ENCODE measurements at regions not wholly inside any gene's neighbourhood (a gene's known extent, or its start where the extent isn't known, plus 50 kb on each side); places are given as distances from the start of the nearest gene placed in this dataset.

GRCh38 chr7:88437132-88437531 is 130.4 kb upstream of the STEAP4 start:
- Mint-ChIP-seq H3K27me3 (ENCODE audit: insufficient read depth) (no peaks in the 10 kb centered on the region), H3K27ac (no peak overlapping the region), H3K36me3 (ENCODE audit: low read depth) (no peaks in the 10 kb centered on the region), H3K4me1 (ENCODE audit: low read depth) (no peaks in the 10 kb centered on the region), H3K4me3 (no peak overlapping the region), H3K9me3 (no peaks in the 10 kb centered on the region)
- intact Hi-C loops (cut with micrococcal nuclease) = no loop called here
- DNase-seq (ENCODE audit: low spot score) = no peak

DNA sequence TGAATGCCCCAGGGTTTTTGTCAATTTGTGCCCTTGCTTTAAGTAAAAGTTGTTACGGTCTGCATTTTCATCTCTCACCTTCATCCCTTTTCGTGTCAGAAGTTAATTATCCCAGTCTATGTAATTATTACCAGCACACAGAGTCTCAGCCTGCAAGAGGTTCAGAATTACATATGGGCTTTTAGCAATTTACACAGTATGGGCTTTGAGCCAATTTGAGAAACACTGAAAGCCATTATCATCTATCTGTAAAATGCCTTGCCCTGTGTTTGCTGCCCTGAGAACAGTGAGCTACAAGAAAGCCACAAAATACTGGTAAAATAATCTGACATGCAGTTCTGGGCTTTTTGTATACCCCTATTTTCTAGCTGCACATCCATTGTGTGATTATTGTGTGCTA is 125.6 kb upstream of the STEAP4 start:
- Mint-ChIP-seq H3K4me1 (ENCODE audit: low read depth) (no peaks in the 10 kb centered on the region), H3K27ac (no peak overlapping the region), H3K36me3 (ENCODE audit: low read depth) (no peaks in the 10 kb centered on the region), H3K27me3 (ENCODE audit: insufficient read depth) (no peaks in the 10 kb centered on the region), H3K4me3 (no peak overlapping the region), H3K9me3 (no peaks in the 10 kb centered on the region)
- intact Hi-C loops (cut with micrococcal nuclease) = no loop called here
- no peak for DNase-seq (ENCODE audit: low spot score)

- H3K4me1 Mint-ChIP-seq (ENCODE audit: low read depth) = no peaks in the 10 kb centered on the region
- no peak overlapping the region for H3K27ac Mint-ChIP-seq
- intact Hi-C loops (cut with micrococcal nuclease) = no loop called here
- H3K27me3 Mint-ChIP-seq (ENCODE audit: insufficient read depth) = no peaks in the 10 kb centered on the region
- H3K9me3 Mint-ChIP-seq = no peaks in the 10 kb centered on the region
- no peak for DNase-seq (ENCODE audit: low spot score)
- H3K36me3 Mint-ChIP-seq (ENCODE audit: low read depth) = no peaks in the 10 kb centered on the region
- no peak overlapping the region for H3K4me3 Mint-ChIP-seq
Measured at GRCh38 chr7:88431882-88432281, 125.2 kb upstream of the STEAP4 start.

- intact Hi-C loops (cut with micrococcal nuclease) = no loop called here
- no peaks in the 10 kb centered on the region for H3K27me3 Mint-ChIP-seq (ENCODE audit: insufficient read depth)
- H3K9me3 Mint-ChIP-seq = no peaks in the 10 kb centered on the region
- DNase-seq (ENCODE audit: low spot score) = no peak
- H3K4me1 Mint-ChIP-seq (ENCODE audit: low read depth) = no peaks in the 10 kb centered on the region
- H3K27ac Mint-ChIP-seq = no peak overlapping the region
- H3K36me3 Mint-ChIP-seq (ENCODE audit: low read depth) = no peaks in the 10 kb centered on the region
- no peak overlapping the region for H3K4me3 Mint-ChIP-seq
Measured at GRCh38 chr7:88429382-88429781, 122.7 kb upstream of the STEAP4 start.

DNA sequence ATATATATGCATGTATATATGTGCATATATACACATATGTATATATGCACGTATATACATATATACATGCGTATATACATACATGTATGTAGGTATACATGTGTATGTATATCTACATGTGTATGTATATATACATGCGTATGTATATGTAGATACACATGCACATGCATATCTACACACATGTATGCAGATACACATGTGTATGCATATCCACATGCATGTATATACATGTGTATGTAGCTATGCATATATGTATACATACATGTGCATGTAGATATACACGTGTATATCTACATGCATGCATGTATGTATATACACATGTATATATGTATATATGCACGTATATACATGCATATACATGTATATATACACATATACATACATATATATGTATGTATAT is 95.8 kb upstream of the STEAP4 start:
- H3K27ac Mint-ChIP-seq = no peak overlapping the region
- DNase-seq (ENCODE audit: low spot score) = no peak
- no peaks in the 10 kb centered on the region for H3K4me1 Mint-ChIP-seq (ENCODE audit: low read depth)
- H3K27me3 Mint-ChIP-seq (ENCODE audit: insufficient read depth) = no peaks in the 10 kb centered on the region
- intact Hi-C loops (cut with micrococcal nuclease) = no loop called here
- H3K36me3 Mint-ChIP-seq (ENCODE audit: low read depth) = no peaks in the 10 kb centered on the region
- H3K4me3 Mint-ChIP-seq = no peak overlapping the region
- H3K9me3 Mint-ChIP-seq = no peaks in the 10 kb centered on the region

- Mint-ChIP-seq H3K36me3 (ENCODE audit: low read depth) (no peaks in the 10 kb centered on the region), H3K27me3 (ENCODE audit: insufficient read depth) (no peaks in the 10 kb centered on the region), H3K9me3 (no peaks in the 10 kb centered on the region), H3K4me3 (no peak overlapping the region), H3K27ac (no peak overlapping the region), H3K4me1 (ENCODE audit: low read depth) (peaks cover 6% of the 10 kb centered on the region)
- DNase-seq (ENCODE audit: low spot score) = no peak
- intact Hi-C loops (cut with micrococcal nuclease) = loop anchor here (2.0 kb wide), 1 partner anchor 56 kb away; no protein-coding TSS in a partner anchor
Measured at GRCh38 chr7:88401009-88401623, 94.4 kb upstream of the STEAP4 start.

DNA sequence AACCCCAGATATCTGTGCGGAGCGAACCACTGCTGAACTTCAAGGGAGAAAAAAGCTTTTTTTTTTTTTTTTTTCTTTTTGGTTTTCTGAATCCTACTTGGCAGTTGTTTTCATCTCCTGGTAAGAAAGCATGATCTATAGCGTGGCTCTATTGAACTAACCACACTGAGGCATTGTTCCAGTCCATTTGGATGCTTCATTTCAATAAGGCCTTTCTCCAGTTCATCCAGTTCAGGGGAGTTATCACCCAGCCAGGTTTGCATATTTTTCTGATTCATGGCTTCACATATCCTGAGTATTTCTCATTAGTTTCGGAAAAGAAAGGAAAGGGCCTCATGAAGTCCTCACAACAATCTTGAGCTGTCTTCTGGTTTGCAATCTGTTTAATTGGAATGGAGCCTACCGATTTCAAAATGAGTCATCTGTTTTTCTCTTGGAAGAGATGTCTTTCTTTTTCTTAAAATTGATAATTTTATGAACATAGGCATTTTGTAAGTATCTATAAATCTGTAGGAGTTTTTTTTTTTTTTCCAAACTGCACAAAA is 93.1 kb upstream of the STEAP4 start:
- Mint-ChIP-seq H3K4me1 (ENCODE audit: low read depth) (peaks cover 11% of the 10 kb centered on the region), H3K9me3 (no peaks in the 10 kb centered on the region), H3K27me3 (ENCODE audit: insufficient read depth) (no peaks in the 10 kb centered on the region), H3K36me3 (ENCODE audit: low read depth) (no peaks in the 10 kb centered on the region), H3K27ac (no peak overlapping the region), H3K4me3 (no peak overlapping the region)
- no peak for DNase-seq (ENCODE audit: low spot score)
- intact Hi-C loops (cut with micrococcal nuclease) = loop anchor here (2.0 kb wide), 1 partner anchor 55 kb away; no protein-coding TSS in a partner anchor

DNA sequence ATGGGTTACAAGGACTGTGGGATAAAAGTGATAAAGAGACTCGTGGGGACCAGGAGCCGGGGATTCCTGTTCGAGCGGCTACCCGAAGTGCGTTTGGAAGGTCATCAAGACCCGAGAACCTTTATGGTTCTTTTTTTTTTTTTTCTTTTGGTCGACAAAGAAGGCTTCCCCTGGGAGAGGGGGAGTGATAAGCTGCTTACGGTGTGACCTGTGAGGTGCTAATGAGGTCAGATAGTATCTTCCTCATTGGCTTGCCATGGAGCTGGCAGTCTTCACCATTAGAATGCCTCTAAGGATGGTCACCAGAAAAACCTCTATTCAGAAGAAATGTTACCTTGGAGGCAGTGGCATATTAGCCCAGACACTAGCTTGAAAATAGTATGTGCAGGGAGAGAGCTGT is 92.3 kb upstream of the STEAP4 start:
- Mint-ChIP-seq H3K4me1 (ENCODE audit: low read depth) (peaks cover 11% of the 10 kb centered on the region), H3K4me3 (no peak overlapping the region), H3K27me3 (ENCODE audit: insufficient read depth) (no peaks in the 10 kb centered on the region), H3K36me3 (ENCODE audit: low read depth) (no peaks in the 10 kb centered on the region), H3K27ac (no peak overlapping the region), H3K9me3 (no peaks in the 10 kb centered on the region)
- intact Hi-C loops (cut with micrococcal nuclease) = no loop called here
- DNase-seq (ENCODE audit: low spot score) = no peak

- Mint-ChIP-seq H3K4me3 (no peak overlapping the region), H3K36me3 (ENCODE audit: low read depth) (no peaks in the 10 kb centered on the region), H3K4me1 (ENCODE audit: low read depth) (peaks cover 11% of the 10 kb centered on the region), H3K27ac (no peak overlapping the region), H3K27me3 (ENCODE audit: insufficient read depth) (no peaks in the 10 kb centered on the region), H3K9me3 (no peaks in the 10 kb centered on the region)
- intact Hi-C loops (cut with micrococcal nuclease) = no loop called here
- DNase-seq (ENCODE audit: low spot score) = no peak
Measured at GRCh38 chr7:88398459-88398858, 91.8 kb upstream of the STEAP4 start.

DNA sequence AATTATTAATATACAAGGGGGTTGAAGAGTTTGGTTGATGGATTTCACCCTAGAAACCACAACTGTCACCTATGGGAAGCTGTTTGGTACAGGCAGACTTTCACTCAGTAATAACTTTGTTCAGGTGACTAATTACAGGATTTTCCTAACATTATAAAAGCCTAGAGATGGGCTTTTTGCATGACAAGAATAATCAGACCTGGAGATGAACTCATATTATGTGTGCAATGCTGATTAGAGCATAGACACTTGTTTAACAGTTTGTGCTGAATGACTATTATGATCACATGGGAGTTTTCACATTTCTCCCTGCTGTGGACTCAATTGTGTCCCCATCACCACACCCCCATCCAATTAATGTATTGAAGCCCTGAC is 90.2 kb upstream of the STEAP4 start:
- H3K27me3 Mint-ChIP-seq (ENCODE audit: insufficient read depth) = no peaks in the 10 kb centered on the region
- no peak for DNase-seq (ENCODE audit: low spot score)
- H3K27ac Mint-ChIP-seq = no peak overlapping the region
- no peak overlapping the region for H3K4me3 Mint-ChIP-seq
- no peaks in the 10 kb centered on the region for H3K36me3 Mint-ChIP-seq (ENCODE audit: low read depth)
- peaks cover 11% of the 10 kb centered on the region for H3K4me1 Mint-ChIP-seq (ENCODE audit: low read depth)
- no peaks in the 10 kb centered on the region for H3K9me3 Mint-ChIP-seq
- intact Hi-C loops (cut with micrococcal nuclease) = no loop called here

DNA sequence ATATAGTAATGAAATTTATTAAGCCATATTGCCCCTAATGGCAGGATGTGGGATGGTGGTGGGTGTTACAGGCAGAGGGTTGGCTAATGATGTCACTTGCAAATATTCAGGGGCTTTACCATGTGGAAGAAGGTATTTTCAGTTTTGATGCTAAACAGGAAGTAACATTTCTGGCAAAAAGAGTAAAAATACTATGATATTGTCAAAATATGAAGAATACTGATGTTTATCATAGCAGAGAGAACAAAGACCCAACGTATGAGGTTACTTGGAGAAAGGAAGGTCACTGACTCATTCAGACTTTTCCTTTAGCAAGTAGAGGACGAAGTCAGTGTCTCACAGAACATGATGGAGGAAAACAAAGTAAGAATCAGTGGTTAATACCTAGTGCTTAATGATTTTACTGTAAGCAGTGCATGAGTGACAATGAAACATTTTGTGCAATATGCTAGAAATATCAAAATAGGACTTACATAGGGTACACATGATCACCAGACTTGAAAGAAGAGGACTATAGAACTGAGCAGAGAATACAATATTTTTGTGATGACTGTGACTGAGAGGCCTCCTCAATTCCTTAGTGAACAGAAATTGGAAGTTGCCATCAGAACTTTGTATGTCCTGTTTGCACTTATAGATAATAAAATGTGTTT is 89.7 kb upstream of the STEAP4 start:
- Mint-ChIP-seq H3K4me3 (no peak overlapping the region), H3K27me3 (ENCODE audit: insufficient read depth) (no peaks in the 10 kb centered on the region), H3K4me1 (ENCODE audit: low read depth) (peaks cover 11% of the 10 kb centered on the region), H3K9me3 (no peaks in the 10 kb centered on the region), H3K36me3 (ENCODE audit: low read depth) (no peaks in the 10 kb centered on the region), H3K27ac (no peak overlapping the region)
- intact Hi-C loops (cut with micrococcal nuclease) = no loop called here
- no peak for DNase-seq (ENCODE audit: low spot score)

- no peak overlapping the region for H3K27ac Mint-ChIP-seq
- DNase-seq (ENCODE audit: low spot score) = no peak
- H3K36me3 Mint-ChIP-seq (ENCODE audit: low read depth) = no peaks in the 10 kb centered on the region
- H3K4me1 Mint-ChIP-seq (ENCODE audit: low read depth) = peaks cover 11% of the 10 kb centered on the region
- H3K9me3 Mint-ChIP-seq = no peaks in the 10 kb centered on the region
- intact Hi-C loops (cut with micrococcal nuclease) = no loop called here
- H3K27me3 Mint-ChIP-seq (ENCODE audit: insufficient read depth) = no peaks in the 10 kb centered on the region
- no peak overlapping the region for H3K4me3 Mint-ChIP-seq
Measured at GRCh38 chr7:88395715-88396114, 89.0 kb upstream of the STEAP4 start.

DNA sequence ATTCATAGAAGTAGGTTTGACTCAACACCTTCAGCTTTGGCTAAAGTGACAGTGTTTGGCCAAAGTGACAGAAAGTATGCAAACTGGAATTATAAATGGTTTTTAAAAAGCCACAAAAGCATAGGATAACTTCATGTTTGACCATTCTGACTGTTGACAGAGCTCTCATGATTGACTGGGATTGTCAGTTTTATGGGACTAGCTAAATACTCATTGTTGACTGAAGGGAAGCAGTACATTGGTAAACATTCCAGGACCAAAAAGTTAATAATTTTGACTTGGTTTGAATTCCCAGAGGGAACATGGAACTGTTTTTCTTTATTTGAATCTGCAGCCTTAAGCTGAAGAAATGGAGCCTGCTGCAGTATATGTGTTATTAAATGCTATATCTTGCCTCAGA is 84.6 kb upstream of the STEAP4 start:
- Mint-ChIP-seq H3K27me3 (ENCODE audit: insufficient read depth) (peaks cover 5% of the 10 kb centered on the region), H3K27ac (no peak overlapping the region), H3K36me3 (ENCODE audit: low read depth) (no peaks in the 10 kb centered on the region), H3K4me3 (no peak overlapping the region), H3K4me1 (ENCODE audit: low read depth) (peaks cover 13% of the 10 kb centered on the region), H3K9me3 (no peaks in the 10 kb centered on the region)
- intact Hi-C loops (cut with micrococcal nuclease) = no loop called here
- no peak for DNase-seq (ENCODE audit: low spot score)

Data from activated T-helper 1 cell treated with anti-CD3 and anti-CD28 coated beads, Interleukin-12 subunit alpha, Interleukin-12 subunit beta, Interleukin-2, Interleukin-4 antibody, amounts not matched to agents 30 ng/mL and 10 ng/mL and 1 ng/mL, durations not matched to agents 14 hours and 24 hours and 36 hours (primary cell).